ENCODE measurements at regions not wholly inside any gene's neighbourhood (a gene's known extent, or its start where the extent isn't known, plus 50 kb on each side); places are given as distances from the start of the nearest gene placed in this dataset.
"Not testable (repeated sequence)": the region's sequence is repeated elsewhere in the genome, so short reads cannot be mapped to it uniquely, and the experiment has no call there.

DNA sequence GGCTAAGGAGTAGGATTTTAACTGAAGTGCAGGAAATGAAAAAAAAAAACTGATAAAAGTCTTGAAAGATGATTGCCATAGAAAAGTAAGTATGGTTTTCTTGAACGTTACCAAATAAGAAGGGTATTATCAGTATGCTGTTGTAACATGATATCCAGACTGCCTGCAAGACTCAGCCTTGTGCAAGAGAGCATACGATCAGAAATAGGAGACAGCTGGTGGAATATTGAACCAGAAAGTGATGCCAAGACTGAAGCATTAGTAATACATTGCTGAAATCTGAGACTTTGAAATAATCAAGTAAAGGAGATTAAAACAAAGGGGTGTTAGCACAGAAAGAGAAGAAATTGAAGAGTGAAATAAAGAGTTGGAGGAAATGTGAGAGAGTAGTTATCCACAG, 452.7 kb upstream of the CNTN5 start:
- DNase-seq: no peak

DNA sequence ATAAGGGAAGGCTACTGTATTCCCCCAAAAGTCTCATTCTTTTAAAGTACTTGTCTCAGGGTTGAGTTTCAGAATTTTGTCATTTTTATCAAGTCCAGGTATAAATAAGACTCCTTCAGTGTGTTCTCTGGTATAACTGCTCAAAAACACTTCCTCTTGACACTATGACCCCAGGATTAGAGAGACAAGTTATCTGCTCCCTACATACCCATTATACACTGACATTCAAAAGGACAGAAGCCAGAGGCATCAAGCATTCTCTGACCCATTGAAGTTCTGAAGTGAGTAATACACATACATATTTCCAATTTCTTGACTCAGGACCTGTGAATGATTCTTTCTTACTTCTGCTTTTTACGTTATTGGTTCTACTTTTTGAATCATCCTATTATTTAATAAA, 447.8 kb upstream of the CNTN5 start:
- DNase-seq: no peak

DNA sequence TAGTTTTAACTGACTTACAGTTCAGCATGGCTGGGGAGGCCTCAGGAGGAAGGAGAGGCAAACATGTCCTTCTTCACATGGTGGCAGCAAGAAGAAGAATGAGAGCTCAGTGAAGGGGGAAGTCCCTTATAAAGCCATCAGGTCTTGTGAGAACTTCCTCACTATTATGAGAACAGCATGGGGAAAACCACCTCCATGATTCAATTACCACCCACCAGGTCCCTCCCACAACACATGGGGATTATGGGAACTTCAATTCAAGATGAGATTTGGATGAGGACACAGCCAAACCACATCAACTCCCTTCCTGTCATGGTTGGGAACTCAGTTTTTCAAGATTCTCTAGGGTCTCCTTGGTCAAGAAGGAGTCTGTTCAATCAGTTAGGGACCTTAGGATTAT, 432.9 kb upstream of the CNTN5 start:
- DNase-seq: no peak

DNA sequence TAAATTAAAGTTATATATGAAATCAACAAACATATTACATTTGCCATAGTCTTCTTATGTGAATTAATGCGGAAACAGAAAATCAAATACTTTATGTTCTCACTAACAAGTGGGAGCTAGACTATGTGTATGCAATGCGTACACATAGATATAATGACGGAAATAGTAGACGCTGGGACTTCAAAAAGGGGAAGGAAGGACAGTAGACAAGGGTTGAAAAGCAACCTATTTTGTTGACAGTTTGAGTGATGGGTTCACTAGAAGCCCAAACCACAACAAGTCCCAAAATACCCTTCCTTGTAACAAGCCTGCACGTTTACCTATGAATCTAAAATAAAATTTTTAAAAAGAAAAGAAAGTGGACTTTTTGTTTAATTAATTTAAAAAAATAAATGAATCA, 430.8 kb upstream of the CNTN5 start:
- no peak for DNase-seq

DNA sequence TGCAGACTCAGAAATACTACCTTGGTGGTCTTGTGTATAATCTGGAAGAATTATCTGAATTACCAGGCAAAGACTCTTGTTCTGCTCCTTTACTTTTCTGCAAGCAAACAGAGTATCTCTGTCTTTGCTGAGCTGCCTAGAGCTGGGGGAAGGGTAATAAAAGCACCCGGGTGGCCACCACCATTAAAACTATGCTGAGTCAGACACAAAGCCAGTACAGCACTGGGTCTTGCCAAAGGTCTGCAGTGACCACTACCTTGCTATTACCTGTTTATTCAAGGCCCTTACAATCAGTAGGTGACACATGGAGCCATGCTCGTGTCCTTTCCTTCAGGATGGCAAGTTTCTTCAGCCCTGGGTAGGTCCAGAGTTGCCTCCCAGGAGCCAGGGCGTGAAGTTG, 420.6 kb upstream of the CNTN5 start:
- no peak for DNase-seq

DNA sequence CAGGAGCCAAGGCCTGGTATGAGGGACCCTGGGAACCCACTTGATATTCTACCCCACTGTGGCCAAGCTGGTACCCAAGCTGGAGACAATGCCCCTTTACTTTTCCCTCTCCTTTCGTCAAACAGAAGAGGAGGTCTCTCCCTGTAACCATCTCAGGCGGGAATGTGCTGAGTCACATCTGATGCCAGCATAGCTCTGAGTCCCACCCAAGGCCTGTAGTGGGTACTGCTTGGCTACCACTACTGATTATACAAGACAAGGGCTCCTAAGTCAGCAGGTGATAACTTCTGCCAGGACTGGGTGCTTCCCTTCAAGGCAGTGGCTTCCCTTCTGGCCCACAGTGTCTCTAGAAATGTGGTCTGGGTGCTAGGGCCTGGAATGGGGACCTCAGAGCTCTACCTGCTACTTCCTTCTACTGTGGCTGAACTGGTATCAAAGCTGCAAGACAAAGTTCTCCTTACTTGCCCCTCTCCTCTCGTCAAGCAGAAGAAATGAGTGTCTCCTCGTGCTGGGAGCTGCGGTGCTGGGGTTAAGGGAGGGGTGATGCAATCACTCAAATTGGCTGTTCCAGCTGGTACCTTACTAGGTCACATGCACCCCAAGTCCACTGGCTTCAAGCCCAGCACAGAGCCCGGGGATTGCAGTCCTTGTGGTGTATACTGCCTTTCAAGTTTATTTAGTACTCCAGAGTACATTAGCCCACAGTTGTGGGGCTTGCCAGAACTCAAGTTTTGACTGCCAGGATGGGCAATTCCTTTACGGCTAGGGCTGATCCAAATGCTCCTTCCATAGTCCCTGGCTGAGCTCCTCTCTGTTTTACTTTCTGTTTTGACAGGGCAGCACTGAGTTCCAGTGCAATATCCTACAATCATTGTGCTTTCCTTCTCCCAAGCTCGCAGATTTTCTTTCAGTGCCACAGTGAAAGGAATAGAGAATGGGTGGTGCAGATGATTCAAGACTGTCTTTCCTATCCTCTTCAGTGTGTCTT, 419.7 kb upstream of the CNTN5 start:
- DNase-seq: no peak

DNA sequence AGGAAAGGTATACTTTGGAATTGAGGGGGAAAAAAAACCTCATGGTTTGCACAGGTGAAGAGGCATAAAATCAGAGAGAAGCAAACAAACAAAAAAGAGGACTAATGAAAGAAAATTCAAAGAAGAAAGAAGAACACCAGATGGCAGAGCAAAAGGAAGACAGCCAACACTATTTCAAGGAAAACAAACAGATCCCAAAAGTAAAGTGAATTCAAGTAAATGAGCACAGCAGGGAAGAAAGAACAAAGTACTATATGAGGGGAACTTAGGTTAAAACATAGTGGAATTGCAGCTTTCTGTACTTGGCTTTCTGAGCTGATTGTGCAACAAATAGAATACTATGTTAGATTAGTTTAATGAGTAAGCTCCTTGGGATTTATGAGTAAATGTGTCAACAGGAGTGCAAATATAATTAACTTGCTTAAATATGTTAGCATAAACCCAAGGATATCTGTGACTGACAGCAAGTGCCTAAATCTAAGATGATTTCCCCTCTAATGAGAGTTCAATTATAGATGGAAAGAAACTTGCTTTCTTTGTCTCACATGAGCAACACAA, 404.6 kb upstream of the CNTN5 start:
- no peak for DNase-seq

DNA sequence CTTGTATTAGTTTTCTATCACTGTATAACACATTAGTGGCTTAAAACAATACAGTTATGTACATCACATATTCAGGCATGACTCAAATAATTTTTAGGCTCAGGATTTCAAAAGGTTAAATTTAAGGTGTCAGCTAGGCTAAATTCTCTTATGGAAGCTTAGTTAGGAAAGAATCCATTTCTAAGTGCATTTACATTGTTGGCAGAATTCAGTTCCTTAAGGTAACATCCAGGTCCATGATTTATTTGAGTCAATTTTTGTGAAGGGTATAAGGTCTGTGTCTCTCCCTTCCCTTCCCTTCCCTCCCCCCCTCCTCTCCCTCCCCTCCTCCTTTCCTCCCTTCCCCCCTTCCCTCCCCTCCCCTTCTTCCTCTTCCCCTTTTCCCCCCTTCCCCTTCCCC, 399.0 kb upstream of the CNTN5 start:
- no peak for DNase-seq

DNA sequence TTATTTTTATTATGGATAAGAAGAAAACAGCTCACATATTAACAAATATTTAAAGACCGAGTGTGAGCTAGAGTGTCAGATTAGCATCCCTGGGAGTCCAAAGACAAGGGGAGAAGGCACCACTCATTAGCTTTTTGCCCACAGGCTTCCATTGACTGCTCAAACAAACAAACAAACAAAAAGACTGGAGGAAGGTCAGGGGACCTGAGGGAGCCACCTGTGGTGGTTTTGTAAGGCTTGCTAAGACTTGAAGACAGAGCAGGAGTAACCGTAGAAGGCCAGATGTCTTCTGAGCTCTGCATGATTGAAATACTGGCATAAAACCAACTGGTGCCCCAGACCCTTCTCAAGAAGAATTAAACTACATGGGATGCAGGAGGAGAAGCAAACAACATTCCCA, 395.2 kb upstream of the CNTN5 start:
- DNase-seq: no peak

DNA sequence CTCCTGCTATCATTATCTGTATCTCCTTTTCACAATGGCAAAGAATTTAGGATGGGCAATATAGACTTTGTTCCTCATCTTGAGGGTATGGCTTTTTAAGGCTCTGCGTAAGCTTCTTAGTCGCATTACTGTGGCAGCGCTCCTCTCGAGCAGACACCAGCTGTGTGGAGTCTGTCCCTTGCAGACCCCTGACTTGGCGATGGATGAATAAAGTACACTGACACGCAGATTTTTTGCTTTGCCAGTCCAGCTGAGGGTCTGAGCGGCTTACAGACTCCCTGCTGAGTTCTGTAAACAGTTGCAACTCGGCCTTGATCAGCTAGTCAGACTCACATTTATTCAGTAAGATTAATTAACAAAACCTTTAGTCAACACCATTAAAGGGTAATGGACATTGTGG, 390.0 kb upstream of the CNTN5 start:
- DNase-seq: no peak

DNA sequence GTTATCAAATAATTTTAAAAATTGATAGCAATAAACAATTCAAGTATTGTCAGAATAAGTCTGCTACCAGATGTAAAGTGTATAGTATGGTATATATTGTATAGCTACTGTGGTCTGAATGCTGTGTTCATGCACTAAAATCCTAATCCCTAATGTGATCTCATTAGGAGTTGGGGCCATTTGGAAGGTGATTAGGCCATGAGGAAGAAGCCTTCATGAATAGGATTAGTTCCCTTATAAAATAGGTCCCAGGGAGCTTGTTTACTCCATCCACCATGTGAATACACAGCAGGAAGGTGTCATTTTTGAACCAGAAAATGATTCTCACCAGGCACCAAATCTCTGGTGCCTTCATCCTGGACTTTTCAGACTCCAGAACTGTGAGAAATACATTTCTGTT, 363.0 kb upstream of the CNTN5 start:
- no peak for DNase-seq

DNA sequence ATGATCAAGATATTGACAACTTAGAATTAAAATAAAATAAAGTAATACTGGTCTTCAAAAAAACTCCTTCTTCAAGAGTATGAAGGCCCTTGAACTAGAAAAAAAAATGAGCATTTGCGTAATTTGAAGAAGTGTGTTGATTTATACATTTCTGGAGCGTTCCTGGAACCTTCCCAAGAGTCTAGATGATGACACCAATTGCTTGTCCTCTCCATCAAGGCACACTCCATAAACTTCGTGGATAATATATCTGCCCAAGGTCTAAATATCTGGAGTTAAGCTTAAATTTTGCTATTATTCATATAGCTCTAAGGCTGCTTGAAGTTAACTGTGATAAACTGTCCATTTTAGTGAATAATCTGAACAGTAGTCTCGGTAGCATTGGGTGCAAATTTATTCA, 361.3 kb upstream of the CNTN5 start:
- DNase-seq: no peak

DNA sequence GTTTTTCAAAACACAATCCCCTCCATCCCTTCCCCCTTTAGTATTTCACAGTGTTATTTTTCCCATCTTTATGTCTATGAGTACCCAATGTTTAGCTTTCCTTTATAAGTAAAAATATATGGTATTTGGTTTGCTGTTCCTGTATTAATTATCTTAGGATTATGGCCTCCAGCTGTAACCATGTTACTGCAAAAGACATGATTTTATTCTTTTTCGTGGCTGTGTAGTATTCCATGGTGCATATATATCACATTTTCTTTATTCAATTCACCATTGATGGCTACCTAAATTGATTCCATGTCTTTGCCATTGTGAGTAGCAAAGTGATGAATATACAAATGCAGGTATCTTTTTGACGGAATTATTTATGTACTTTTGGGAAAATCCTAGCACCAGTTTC, 346.4 kb upstream of the CNTN5 start:
- DNase-seq: no peak

DNA sequence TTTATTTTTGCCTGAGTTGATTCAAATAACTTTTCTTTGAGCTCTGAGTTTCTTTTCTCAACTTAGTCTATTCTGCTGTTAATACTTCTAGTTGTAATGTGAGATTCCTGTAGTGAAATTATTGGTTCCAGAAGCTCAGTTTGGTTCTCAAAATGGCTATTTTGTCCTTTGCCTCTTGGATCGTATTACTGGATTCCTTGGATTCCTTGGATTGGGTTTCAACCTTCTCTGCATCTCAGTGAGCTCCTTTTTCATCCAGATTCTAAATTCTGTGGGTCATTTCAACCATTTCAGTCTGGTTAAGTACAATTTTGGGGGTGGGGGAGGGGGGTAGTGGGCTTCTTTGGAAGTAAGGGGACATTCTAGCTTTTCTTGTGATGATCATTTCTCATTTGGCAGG, 341.1 kb upstream of the CNTN5 start:
- no peak for DNase-seq

DNA sequence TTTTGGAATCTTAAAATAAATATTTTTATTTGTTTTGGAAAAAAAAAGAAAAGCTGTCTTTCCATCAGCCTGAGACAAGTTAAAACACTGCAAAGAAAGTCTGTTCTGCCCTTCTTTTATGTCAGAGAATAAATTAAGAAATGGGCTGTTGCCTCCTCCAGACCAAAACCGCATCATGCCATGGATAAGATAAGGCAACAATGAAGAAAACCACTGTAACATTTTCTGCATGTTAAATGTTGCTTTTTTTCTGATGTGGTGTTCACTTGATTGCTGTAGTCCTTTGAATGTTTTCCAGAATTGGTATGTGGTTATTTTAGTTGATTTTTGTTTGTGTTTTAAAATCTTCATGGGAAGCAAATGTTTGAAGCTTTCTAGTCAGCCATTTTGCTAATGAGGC, 319.2 kb upstream of the CNTN5 start:
- DNase-seq: no peak

DNA sequence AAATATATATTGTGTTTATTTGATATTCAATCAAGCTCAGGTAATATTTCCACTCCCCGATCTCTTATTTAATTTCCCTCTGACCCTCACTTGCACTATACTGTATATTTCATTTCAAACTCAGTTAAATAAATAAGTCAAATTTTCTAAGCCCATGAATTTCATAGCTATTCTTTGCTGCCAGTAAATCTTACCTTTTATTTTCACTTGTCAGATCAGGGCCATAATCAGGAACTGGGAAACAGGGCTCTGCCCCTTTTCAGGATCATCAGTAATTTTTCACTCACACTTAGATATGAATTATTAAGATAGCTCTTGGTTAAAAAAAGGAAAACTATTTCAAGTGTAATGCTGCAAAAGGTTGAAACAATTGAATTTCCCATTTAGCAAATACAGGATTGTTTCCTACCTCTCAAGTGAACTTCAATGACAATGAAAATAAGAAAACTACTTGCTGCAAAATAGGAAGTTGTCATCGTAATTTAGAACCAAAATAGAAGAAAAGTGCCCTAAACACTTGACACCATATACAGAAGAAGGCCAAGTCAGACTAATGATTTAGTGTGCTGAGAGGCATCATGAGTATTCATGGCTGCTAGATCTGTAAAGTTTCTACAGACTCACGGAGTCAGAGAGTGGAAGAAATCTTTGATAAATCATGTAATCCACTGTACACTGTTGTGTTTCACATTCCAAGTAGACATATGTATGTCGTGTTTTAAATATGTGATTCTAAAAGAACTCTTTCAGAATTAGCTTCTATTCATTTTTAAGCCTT, 316.8 kb upstream of the CNTN5 start:
- no peak for DNase-seq

DNA sequence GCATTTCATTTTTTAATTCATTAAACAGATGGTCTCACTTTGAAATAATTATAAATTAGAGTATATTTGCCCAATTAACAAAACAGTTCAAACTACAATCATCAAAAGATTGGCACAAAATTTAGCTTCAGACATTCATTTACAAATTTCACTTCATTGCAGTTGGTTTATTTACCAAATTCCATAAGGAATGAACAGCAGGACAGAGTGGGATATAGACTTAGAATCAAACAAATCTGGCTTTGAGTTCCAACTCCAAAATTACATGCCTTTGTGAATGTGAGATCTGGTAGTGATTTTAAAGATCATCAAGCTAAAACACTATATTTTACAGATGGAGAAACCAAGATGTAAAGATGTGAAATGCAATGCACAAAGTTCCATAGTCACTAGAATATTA, 310.7 kb upstream of the CNTN5 start:
- no peak for DNase-seq

DNA sequence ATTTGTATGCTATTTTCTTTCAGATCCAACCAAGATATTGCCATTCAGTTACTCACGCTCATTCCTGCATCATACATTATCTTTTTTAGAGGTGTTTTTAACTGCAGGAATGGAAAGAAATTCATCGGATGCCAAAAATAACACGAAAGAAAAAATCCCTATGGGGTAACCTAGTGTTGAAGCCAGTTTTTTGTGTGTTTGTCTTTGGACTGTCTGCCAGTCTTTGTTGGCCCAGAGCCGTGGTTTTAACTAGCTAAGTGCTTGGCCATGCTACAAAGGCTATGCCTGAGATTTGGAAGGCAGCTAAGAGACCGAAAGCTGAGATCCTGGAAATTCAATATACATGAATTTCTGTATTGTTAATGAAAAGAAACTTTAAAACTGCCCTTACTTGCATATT, 309.8 kb upstream of the CNTN5 start:
- DNase-seq: peak; percentile 5

DNA sequence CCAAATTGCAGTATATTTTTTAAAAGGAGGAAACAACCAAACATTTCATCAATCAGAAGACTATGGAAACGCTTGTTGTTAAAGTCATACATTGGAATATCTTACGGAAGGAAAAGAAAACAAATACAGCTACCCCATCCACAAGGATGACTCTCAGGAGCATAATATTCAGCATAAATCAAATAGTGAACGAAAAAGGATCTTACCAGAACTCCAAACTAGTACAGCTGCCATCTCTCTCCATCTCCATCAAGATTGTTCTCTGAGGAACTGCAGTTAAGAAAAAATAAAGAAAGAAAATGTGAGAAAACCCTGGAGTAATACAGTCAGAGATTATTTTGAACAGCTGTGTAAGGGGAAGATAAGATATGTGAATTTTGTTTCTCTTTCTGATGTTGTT, 299.8 kb upstream of the CNTN5 start:
- no peak for DNase-seq

DNA sequence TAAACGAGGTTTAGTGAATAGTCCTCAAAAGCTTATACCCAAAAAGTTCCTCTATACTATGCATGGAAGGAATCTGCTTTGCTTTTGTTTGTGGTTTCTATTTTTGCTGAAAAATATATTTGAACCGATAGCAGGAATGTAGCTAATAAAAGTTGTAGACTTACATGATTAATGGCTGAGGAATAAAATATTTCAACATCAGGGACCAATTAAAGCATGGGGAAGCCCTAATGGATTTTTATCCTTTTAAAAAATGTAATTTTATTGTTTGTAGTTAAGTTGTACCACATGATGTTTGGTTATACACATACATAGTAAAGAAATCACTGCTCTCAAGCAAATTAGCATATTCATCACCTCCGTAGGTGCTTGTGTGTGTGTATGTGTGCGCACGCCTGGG, 295.3 kb upstream of the CNTN5 start:
- no peak for DNase-seq

DNA sequence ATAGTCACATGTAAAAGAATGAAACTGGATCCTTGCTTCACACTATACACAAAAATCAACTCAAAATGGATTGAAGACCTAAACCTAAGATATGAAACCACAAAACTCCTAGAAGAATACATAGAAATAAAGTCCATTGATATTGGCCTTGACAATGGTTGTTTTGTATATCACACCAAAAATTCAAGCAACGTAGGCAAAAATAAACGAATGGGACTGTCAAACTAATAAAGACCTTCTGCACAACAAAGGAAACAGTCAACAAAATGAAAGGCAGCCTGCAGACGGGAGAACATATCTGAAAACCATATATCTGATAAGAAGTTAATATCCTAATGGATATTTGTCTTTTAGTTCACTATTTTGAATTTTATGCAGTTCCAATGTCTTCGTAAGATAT, 292.3 kb upstream of the CNTN5 start:
- DNase-seq: no peak

DNA sequence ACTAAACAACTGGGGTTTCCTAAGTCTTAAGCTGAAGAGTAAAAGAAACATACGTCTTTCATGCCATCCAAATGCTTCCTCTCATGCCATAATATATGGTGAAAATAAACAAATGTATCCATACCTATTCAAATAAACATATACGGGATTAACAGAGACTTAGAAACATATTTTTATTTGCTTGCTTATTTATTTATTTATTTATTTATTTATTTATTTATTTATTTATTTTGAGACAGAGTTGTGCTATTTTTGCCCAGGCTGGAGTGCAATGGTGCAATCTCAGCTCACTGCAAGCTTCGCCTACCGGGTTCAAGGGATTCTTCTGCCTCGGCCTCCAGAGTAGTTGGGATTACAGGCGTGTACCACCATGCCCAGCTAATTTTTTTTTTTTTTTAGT, 291.6 kb upstream of the CNTN5 start:
- DNase-seq: no peak

DNA sequence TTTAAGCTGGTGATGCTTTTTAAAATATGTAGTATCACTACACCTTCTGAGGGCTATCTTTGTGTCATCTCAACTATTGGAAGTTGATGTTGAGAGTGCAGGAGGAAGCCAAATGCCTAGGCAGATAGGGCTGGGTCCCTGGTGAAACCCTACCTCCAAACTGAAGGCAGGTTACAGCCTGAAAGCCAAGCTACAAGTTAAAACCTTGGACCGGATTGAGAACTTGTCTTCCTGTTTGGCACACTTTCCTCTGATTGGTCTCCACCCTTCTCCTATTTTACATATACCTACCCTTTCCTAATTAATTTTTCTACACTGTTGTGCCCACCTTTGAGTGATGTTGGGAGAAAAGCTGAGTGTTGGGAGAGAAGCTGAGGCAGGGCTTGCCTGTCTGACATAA, 287.8 kb upstream of the CNTN5 start:
- no peak for DNase-seq

DNA sequence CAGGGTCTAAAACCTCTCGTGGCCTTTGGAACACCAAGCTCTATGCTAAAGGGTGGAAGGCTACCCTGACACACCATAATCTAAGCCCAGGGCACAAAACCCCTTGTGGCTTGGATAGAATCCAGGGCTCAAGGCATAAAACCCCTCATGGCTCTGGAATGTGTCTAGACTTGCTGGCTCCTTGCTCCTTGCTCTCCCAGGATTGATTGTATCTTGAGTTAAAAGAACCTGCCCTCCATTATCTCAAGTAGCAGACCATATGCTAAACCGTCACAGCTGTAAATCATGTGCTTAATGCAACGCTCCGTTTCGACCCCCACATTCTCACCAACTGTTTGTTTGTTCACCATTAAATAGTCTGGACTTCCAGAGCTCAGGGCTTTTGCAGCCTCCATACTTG, 287.4 kb upstream of the CNTN5 start:
- DNase-seq: not testable (repeated sequence)
